ENCODE measurements at regions not wholly inside any gene's neighbourhood (a gene's known extent, or its start where the extent isn't known, plus 50 kb on each side); places are given as distances from the start of the nearest gene placed in this dataset.
"Not testable (repeated sequence)": the region's sequence is repeated elsewhere in the genome, so short reads cannot be mapped to it uniquely, and the experiment has no call there.

GRCh38 chr7:153943861-153944260 lies 108.3 kb upstream of the DPP6 start:
- Histone ChIP-seq H3K4me1 (ENCODE audit: control insufficient read depth in 5 of 5, insufficient read depth in 5 of 5, low read length in 5 of 5) (no peaks in the 10 kb centered on the region), H3K27me3 (ENCODE audit: control insufficient read depth in 5 of 5, insufficient read depth in 4 of 5, low read length in 5 of 5) (peaks cover 0 to 3% (median 0%) of the 10 kb centered on the region in 5 donors), H3K36me3 (ENCODE audit: control insufficient read depth in 5 of 5, insufficient read depth in 5 of 5, low read length in 5 of 5) (no peaks in the 10 kb centered on the region), H3K9me3 (ENCODE audit: control insufficient read depth in 5 of 5, low read length in 5 of 5) (no peaks in the 10 kb centered on the region), H3K4me3 (ENCODE audit: low read depth in 1 of 5, low read length in 5 of 5) (no peak overlapping the region), H3K9ac (ENCODE audit: low read length in 5 of 5) (no peak overlapping the region), H3K27ac (ENCODE audit: low read depth, low read length) (no peak overlapping the region)

- Histone ChIP-seq H3K4me3 (ENCODE audit: low read depth in 1 of 5, low read length in 5 of 5) (no peak overlapping the region), H3K9me3 (ENCODE audit: control insufficient read depth in 5 of 5, low read length in 5 of 5) (no peaks in the 10 kb centered on the region), H3K27me3 (ENCODE audit: control insufficient read depth in 5 of 5, insufficient read depth in 4 of 5, low read length in 5 of 5) (peaks cover 0 to 3% (median 0%) of the 10 kb centered on the region in 5 donors), H3K27ac (ENCODE audit: low read depth, low read length) (no peak overlapping the region), H3K4me1 (ENCODE audit: control insufficient read depth in 5 of 5, insufficient read depth in 5 of 5, low read length in 5 of 5) (no peaks in the 10 kb centered on the region), H3K36me3 (ENCODE audit: control insufficient read depth in 5 of 5, insufficient read depth in 5 of 5, low read length in 5 of 5) (no peaks in the 10 kb centered on the region), H3K9ac (ENCODE audit: low read length in 5 of 5) (no peak overlapping the region)
Observed at GRCh38 chr7:153948060-153948459, 104.1 kb upstream of the DPP6 start.

GRCh38 chr7:153951316-153951715 lies 100.9 kb upstream of the DPP6 start:
- Histone ChIP-seq H3K9me3 (ENCODE audit: control insufficient read depth in 5 of 5, low read length in 5 of 5) (no peaks in the 10 kb centered on the region), H3K4me3 (ENCODE audit: low read depth in 1 of 5, low read length in 5 of 5) (no peak overlapping the region), H3K27ac (ENCODE audit: low read depth, low read length) (no peak overlapping the region), H3K36me3 (ENCODE audit: control insufficient read depth in 5 of 5, insufficient read depth in 5 of 5, low read length in 5 of 5) (no peaks in the 10 kb centered on the region), H3K27me3 (ENCODE audit: control insufficient read depth in 5 of 5, insufficient read depth in 4 of 5, low read length in 5 of 5) (no peaks in the 10 kb centered on the region), H3K4me1 (ENCODE audit: control insufficient read depth in 5 of 5, insufficient read depth in 5 of 5, low read length in 5 of 5) (no peaks in the 10 kb centered on the region), H3K9ac (ENCODE audit: low read length in 5 of 5) (no peak overlapping the region)

DNA sequence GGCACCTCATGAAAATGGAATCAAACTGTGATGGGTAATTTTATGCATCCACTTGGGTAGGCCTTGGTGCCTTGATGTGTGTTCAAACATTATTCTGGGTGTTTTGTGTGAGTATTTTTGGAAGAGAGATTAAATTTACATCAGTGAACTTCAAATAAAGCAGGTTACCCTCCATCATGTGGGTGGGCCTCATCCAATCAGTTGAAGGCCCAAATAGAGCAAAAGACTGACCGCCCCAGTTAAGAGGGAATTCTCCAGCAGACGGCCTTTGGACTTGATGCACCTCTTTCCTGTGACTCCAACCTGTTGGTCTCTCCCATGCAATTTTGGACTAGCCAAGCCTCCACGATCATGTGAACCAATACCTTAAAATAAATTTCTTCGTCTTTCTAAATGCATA lies 97.7 kb upstream of the DPP6 start:
- no peaks in the 10 kb centered on the region for H3K4me1 ChIP-seq (ENCODE audit: control insufficient read depth in 5 of 5, insufficient read depth in 5 of 5, low read length in 5 of 5)
- H3K9me3 ChIP-seq (ENCODE audit: control insufficient read depth in 5 of 5, low read length in 5 of 5): no peaks in the 10 kb centered on the region
- no peak overlapping the region for H3K4me3 ChIP-seq (ENCODE audit: low read depth in 1 of 5, low read length in 5 of 5)
- no peak overlapping the region for H3K9ac ChIP-seq (ENCODE audit: low read length in 5 of 5)
- no peak overlapping the region for H3K27ac ChIP-seq (ENCODE audit: low read depth, low read length)
- no peaks in the 10 kb centered on the region for H3K36me3 ChIP-seq (ENCODE audit: control insufficient read depth in 5 of 5, insufficient read depth in 5 of 5, low read length in 5 of 5)
- H3K27me3 ChIP-seq (ENCODE audit: control insufficient read depth in 5 of 5, insufficient read depth in 4 of 5, low read length in 5 of 5): no peaks in the 10 kb centered on the region

DNA sequence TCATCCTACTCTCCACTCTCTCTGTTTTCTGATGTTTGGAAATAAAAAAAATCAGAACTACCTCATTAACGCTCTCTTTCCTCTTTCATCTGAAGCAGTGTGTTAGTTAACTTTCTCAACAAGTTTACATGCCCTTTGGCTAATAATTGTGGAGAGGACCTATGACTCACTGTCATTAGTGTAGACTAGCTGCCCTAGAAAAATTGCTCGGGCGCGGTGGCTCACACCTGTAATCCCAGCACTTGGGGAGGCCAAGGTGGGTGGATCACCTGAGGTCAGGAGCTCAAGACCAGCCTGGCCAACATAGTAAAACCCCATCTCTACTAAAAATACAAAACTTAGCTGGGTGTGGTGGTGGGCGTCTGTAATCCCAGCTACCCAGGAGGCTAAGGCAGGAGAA lies 94.5 kb upstream of the DPP6 start:
- not testable (repeated sequence) for H3K27me3 ChIP-seq (ENCODE audit: control insufficient read depth in 5 of 5, insufficient read depth in 4 of 5, low read length in 5 of 5); H3K36me3 ChIP-seq (ENCODE audit: control insufficient read depth in 5 of 5, insufficient read depth in 5 of 5, low read length in 5 of 5); H3K9me3 ChIP-seq (ENCODE audit: control insufficient read depth in 5 of 5, low read length in 5 of 5); H3K4me1 ChIP-seq (ENCODE audit: control insufficient read depth in 5 of 5, insufficient read depth in 5 of 5, low read length in 5 of 5); H3K27ac ChIP-seq (ENCODE audit: low read depth, low read length); H3K4me3 ChIP-seq (ENCODE audit: low read depth in 1 of 5, low read length in 5 of 5); H3K9ac ChIP-seq (ENCODE audit: low read length in 5 of 5)

DNA sequence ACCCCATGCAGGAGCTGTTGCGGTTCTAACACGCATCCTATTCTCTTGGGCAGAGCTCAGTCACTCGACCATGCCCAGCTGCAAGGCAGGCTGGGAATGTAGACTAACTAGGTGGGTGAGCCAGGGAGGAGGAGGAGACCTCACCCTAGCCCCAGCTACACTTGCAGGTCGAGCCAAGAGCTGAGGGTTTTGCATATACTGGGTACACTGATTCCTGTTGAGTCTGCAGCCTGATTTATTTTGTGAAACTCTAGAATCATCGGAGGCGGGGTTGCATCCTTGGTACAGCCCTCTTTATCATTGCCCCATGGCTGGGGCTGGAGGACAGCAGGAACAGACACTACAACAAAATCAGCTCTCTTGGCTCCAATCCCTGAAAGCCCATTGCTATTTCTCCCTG lies 93.8 kb upstream of the DPP6 start:
- H3K36me3 ChIP-seq (ENCODE audit: control insufficient read depth in 5 of 5, insufficient read depth in 5 of 5, low read length in 5 of 5); H3K27me3 ChIP-seq (ENCODE audit: control insufficient read depth in 5 of 5, insufficient read depth in 4 of 5, low read length in 5 of 5); H3K9me3 ChIP-seq (ENCODE audit: control insufficient read depth in 5 of 5, low read length in 5 of 5); H3K27ac ChIP-seq (ENCODE audit: low read depth, low read length); H3K4me1 ChIP-seq (ENCODE audit: control insufficient read depth in 5 of 5, insufficient read depth in 5 of 5, low read length in 5 of 5); H3K4me3 ChIP-seq (ENCODE audit: low read depth in 1 of 5, low read length in 5 of 5); H3K9ac ChIP-seq (ENCODE audit: low read length in 5 of 5): not testable (repeated sequence)

DNA sequence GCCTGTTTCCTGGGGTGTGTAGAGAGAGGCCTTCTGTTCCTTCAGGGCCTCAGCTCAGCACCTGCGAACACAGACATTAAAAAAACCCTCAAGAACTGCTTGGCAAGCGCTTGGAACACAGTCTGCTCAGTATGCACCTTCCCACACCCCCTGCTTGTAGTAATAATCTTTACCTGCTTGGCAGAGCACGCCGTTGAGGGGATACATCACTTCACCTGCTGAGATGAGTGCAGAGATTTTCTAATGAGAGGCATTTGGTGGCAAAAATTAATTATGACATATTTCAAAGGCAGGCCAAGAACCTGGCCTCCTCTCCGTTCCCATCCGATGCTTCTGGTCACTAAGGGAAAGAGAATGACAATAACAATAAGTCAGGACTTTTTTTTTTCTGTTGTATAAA lies 93.4 kb upstream of the DPP6 start:
- H3K4me3 ChIP-seq (ENCODE audit: low read depth in 1 of 5, low read length in 5 of 5); H3K36me3 ChIP-seq (ENCODE audit: control insufficient read depth in 5 of 5, insufficient read depth in 5 of 5, low read length in 5 of 5); H3K27me3 ChIP-seq (ENCODE audit: control insufficient read depth in 5 of 5, insufficient read depth in 4 of 5, low read length in 5 of 5); H3K4me1 ChIP-seq (ENCODE audit: control insufficient read depth in 5 of 5, insufficient read depth in 5 of 5, low read length in 5 of 5); H3K27ac ChIP-seq (ENCODE audit: low read depth, low read length); H3K9ac ChIP-seq (ENCODE audit: low read length in 5 of 5); H3K9me3 ChIP-seq (ENCODE audit: control insufficient read depth in 5 of 5, low read length in 5 of 5): not testable (repeated sequence)

- H3K4me3 ChIP-seq (ENCODE audit: low read depth in 1 of 5, low read length in 5 of 5); H3K27me3 ChIP-seq (ENCODE audit: control insufficient read depth in 5 of 5, insufficient read depth in 4 of 5, low read length in 5 of 5); H3K9me3 ChIP-seq (ENCODE audit: control insufficient read depth in 5 of 5, low read length in 5 of 5); H3K4me1 ChIP-seq (ENCODE audit: control insufficient read depth in 5 of 5, insufficient read depth in 5 of 5, low read length in 5 of 5); H3K36me3 ChIP-seq (ENCODE audit: control insufficient read depth in 5 of 5, insufficient read depth in 5 of 5, low read length in 5 of 5); H3K9ac ChIP-seq (ENCODE audit: low read length in 5 of 5); H3K27ac ChIP-seq (ENCODE audit: low read depth, low read length): not testable (repeated sequence)
Observed at GRCh38 chr7:153964481-153965112, 87.6 kb upstream of the DPP6 start.

GRCh38 chr7:153969016-153969415 lies 83.2 kb upstream of the DPP6 start:
- not testable (repeated sequence) for H3K4me1 ChIP-seq (ENCODE audit: control insufficient read depth in 5 of 5, insufficient read depth in 5 of 5, low read length in 5 of 5); H3K27ac ChIP-seq (ENCODE audit: low read depth, low read length); H3K9ac ChIP-seq (ENCODE audit: low read length in 5 of 5); H3K36me3 ChIP-seq (ENCODE audit: control insufficient read depth in 5 of 5, insufficient read depth in 5 of 5, low read length in 5 of 5); H3K27me3 ChIP-seq (ENCODE audit: control insufficient read depth in 5 of 5, insufficient read depth in 4 of 5, low read length in 5 of 5); H3K9me3 ChIP-seq (ENCODE audit: control insufficient read depth in 5 of 5, low read length in 5 of 5); H3K4me3 ChIP-seq (ENCODE audit: low read depth in 1 of 5, low read length in 5 of 5)

- not testable (repeated sequence) for H3K36me3 ChIP-seq (ENCODE audit: control insufficient read depth in 5 of 5, insufficient read depth in 5 of 5, low read length in 5 of 5); H3K9me3 ChIP-seq (ENCODE audit: control insufficient read depth in 5 of 5, low read length in 5 of 5); H3K27me3 ChIP-seq (ENCODE audit: control insufficient read depth in 5 of 5, insufficient read depth in 4 of 5, low read length in 5 of 5); H3K9ac ChIP-seq (ENCODE audit: low read length in 5 of 5); H3K4me1 ChIP-seq (ENCODE audit: control insufficient read depth in 5 of 5, insufficient read depth in 5 of 5, low read length in 5 of 5); H3K27ac ChIP-seq (ENCODE audit: low read depth, low read length); H3K4me3 ChIP-seq (ENCODE audit: low read depth in 1 of 5, low read length in 5 of 5)
Observed at GRCh38 chr7:153974603-153975002, 77.6 kb upstream of the DPP6 start.

GRCh38 chr7:153976745-153977144 lies 75.5 kb upstream of the DPP6 start:
- H3K4me3 ChIP-seq (ENCODE audit: low read depth in 1 of 5, low read length in 5 of 5); H3K4me1 ChIP-seq (ENCODE audit: control insufficient read depth in 5 of 5, insufficient read depth in 5 of 5, low read length in 5 of 5); H3K36me3 ChIP-seq (ENCODE audit: control insufficient read depth in 5 of 5, insufficient read depth in 5 of 5, low read length in 5 of 5); H3K27ac ChIP-seq (ENCODE audit: low read depth, low read length); H3K9me3 ChIP-seq (ENCODE audit: control insufficient read depth in 5 of 5, low read length in 5 of 5); H3K9ac ChIP-seq (ENCODE audit: low read length in 5 of 5); H3K27me3 ChIP-seq (ENCODE audit: control insufficient read depth in 5 of 5, insufficient read depth in 4 of 5, low read length in 5 of 5): not testable (repeated sequence)
